Common myeloid progenitor, CD34-positive (primary cell): ENCODE measurements at regions not wholly inside any gene's neighbourhood (a gene's known extent, or its start where the extent isn't known, plus 50 kb on each side); places are given as distances from the start of the nearest gene placed in this dataset.

ENCODE experiments used
- CTCF ChIA-PET: fragments of 350-600 bp; sonication (Branson Sonifier 250); formaldehyde crosslinking; loops from one replicate; lab custom pipeline; 2021; ENCODE audit warnings: antibody characterized with exemption; lab: Charles Lee
- POLR2A ChIA-PET: fragments of 350-600 bp; sonication (Branson Sonifier 250); formaldehyde crosslinking; loops from one replicate; lab custom pipeline; 2021; ENCODE audit warnings: antibody characterized with exemption; lab: Charles Lee
- DNase-seq, 3 donors: peaks; one replicate each; pipeline versions ENCODE4 v3.0.0 to v3.0.0-alpha.2; 2013
- H3K27ac ChIP-seq, 2 experiments: 1 replicate in 1 of 2; 2 replicates in 1 of 2; pipeline ENCODE4 v1.7.0; 2013; ENCODE audit warnings: inconsistent platforms in 2 of 2, low read length in 2 of 2, mild to moderate bottlenecking in 2 of 2, low read depth in 1 of 2, moderate library complexity in 1 of 2; ENCODE audit not compliant: severe bottlenecking in 2 of 2, insufficient read depth in 1 of 2, poor library complexity in 1 of 2
- H3K27me3 ChIP-seq, 5 experiments: replicated peaks in 2 of 5; 1 replicate in 3 of 5; 2 replicates in 2 of 5; pipeline versions ENCODE4 v1.6.1 to v1.7.0; 2013; ENCODE audit warnings: low read length in 4 of 5, mild to moderate bottlenecking in 2 of 5, moderate library complexity in 2 of 5, inconsistent platforms in 1 of 5; ENCODE audit not compliant: insufficient read depth in 5 of 5, control insufficient read depth in 4 of 5
- H3K36me3 ChIP-seq, 4 experiments: 1 replicate in 2 of 4; 2 replicates in 2 of 4; pipeline versions ENCODE4 v1.6.1 to v1.7.0; 2013; ENCODE audit warnings: low read length in 3 of 4, control low read depth in 1 of 4, mild to moderate bottlenecking in 1 of 4; ENCODE audit not compliant: control insufficient read depth in 4 of 4, insufficient read depth in 4 of 4
- H3K4me1 ChIP-seq, 4 experiments: 1 replicate in 3 of 4; 2 replicates in 1 of 4; pipeline versions ENCODE4 v1.6.1 to v1.7.1; 2013; ENCODE audit warnings: low read length in 3 of 4, mild to moderate bottlenecking in 3 of 4, control low read depth in 1 of 4, inconsistent platforms in 1 of 4, moderate library complexity in 1 of 4; ENCODE audit not compliant: control insufficient read depth in 4 of 4, insufficient read depth in 4 of 4; ENCODE audit errors: control extremely low read depth in 1 of 4
- H3K4me3 ChIP-seq, 7 experiments: 1 replicate in 4 of 7; 2 replicates in 3 of 7; pipeline versions ENCODE4 v1.5.1 to v1.7.0; 2013; ENCODE audit warnings: mild to moderate bottlenecking in 7 of 7, low read length in 6 of 7, moderate library complexity in 6 of 7, inconsistent platforms in 2 of 7, low read depth in 2 of 7, control low read depth in 1 of 7; ENCODE audit not compliant: insufficient read depth in 4 of 7, control insufficient read depth in 1 of 7; ENCODE audit errors: extremely low read depth in 1 of 7
- H3K9me3 ChIP-seq, 5 experiments: 1 replicate in 4 of 5; 2 replicates in 1 of 5; pipeline versions ENCODE4 v1.6.1 to v1.7.1; 2013; ENCODE audit warnings: low read length in 4 of 5, mild to moderate bottlenecking in 2 of 5, inconsistent platforms in 1 of 5, low read depth in 1 of 5, moderate library complexity in 1 of 5; ENCODE audit not compliant: control insufficient read depth in 4 of 5, insufficient read depth in 2 of 5; ENCODE audit errors: control extremely low read depth in 1 of 5
- WGBS: methylation state at CpG from one replicate; pipeline ENCODE4 v1.1.5; 2013; ENCODE audit not compliant: insufficient coverage; 5-methylcytosine and 5-hydroxymethylcytosine counted together

GRCh38 chr15:91568036-91568435 lies 285.5 kb upstream of the SLCO3A1 start:
- no peak overlapping the region for H3K27ac ChIP-seq
- H3K36me3 ChIP-seq: no peaks in the 10 kb centered on the region
- H3K4me1 ChIP-seq: peaks cover 0 to 7% (median 0%) of the 10 kb centered on the region in 4 experiments
- no peak overlapping the region for H3K4me3 ChIP-seq
- ChIA-PET POLR2A (no interaction called here), CTCF (no interaction called here)
- DNase-seq: no peak
- peaks cover 0 to 10% (median 0%) of the 10 kb centered on the region in 5 experiments for H3K9me3 ChIP-seq
- no CpG with 5 or more reads among the region's 2 CpGs for WGBS
- H3K27me3 ChIP-seq: no peaks in the 10 kb centered on the region

GRCh38 chr15:91572110-91572509 lies 281.4 kb upstream of the SLCO3A1 start:
- H3K27me3 ChIP-seq: no peaks in the 10 kb centered on the region
- no peak for DNase-seq
- peaks cover 0 to 10% (median 0%) of the 10 kb centered on the region in 5 experiments for H3K9me3 ChIP-seq
- POLR2A ChIA-PET: no interaction called here
- WGBS: 75% methylated on average over 4 of the region's 5 CpGs
- no peaks in the 10 kb centered on the region for H3K36me3 ChIP-seq
- CTCF ChIA-PET: no interaction called here
- H3K27ac ChIP-seq: no peak overlapping the region
- H3K4me1 ChIP-seq: no peaks in the 10 kb centered on the region
- no peak overlapping the region for H3K4me3 ChIP-seq

- ChIA-PET CTCF (no interaction called here), POLR2A (no interaction called here)
- Histone ChIP-seq H3K4me1 (no peaks in the 10 kb centered on the region), H3K4me3 (no peak overlapping the region), H3K9me3 (no peaks in the 10 kb centered on the region), H3K27ac (no peak overlapping the region), H3K36me3 (no peaks in the 10 kb centered on the region), H3K27me3 (no peaks in the 10 kb centered on the region)
- WGBS: 96% methylated on average over 3 of the region's 4 CpGs
- DNase-seq: no peak
Observed at GRCh38 chr15:91576096-91576495, 277.4 kb upstream of the SLCO3A1 start.

GRCh38 chr15:91578511-91578910 lies 275.0 kb upstream of the SLCO3A1 start:
- POLR2A ChIA-PET: no interaction called here
- no peaks in the 10 kb centered on the region for H3K36me3 ChIP-seq
- H3K27me3 ChIP-seq: no peaks in the 10 kb centered on the region
- no peak for DNase-seq
- 100% methylated on average over 6 of the region's 6 CpGs for WGBS
- H3K4me3 ChIP-seq: no peak overlapping the region
- H3K9me3 ChIP-seq: no peaks in the 10 kb centered on the region
- no peaks in the 10 kb centered on the region for H3K4me1 ChIP-seq
- no peak overlapping the region for H3K27ac ChIP-seq
- CTCF ChIA-PET: interaction anchor here (1.6 kb wide), 1 partner anchor 57 kb away, joined by 4 read pairs; no protein-coding TSS in a partner anchor

DNA sequence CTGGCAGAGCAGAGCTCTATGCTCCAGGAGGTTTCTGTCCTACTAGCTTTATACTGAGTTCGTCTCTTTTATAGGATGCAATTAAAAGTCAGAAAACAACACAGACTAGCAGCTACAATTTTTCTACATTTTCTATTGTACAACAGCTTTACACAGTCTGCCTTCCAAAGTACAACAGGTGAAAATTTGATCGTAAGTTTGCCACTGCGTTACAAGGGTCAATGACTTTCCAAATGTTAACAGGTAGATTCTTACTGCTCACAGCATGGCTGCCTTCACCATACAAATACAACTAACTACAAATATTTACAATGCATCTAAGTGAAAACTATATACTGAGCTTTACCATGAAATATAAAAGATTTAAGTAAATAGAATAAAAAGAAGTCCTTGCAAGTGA lies 268.6 kb upstream of the SLCO3A1 start:
- DNase-seq: no peak
- H3K27ac ChIP-seq: no peak overlapping the region
- POLR2A ChIA-PET: no interaction called here
- H3K27me3 ChIP-seq: peaks cover 0 to 3% (median 0%) of the 10 kb centered on the region in 5 experiments
- H3K4me3 ChIP-seq: no peak overlapping the region
- no peaks in the 10 kb centered on the region for H3K9me3 ChIP-seq
- CTCF ChIA-PET: no interaction called here
- no peaks in the 10 kb centered on the region for H3K4me1 ChIP-seq
- no peaks in the 10 kb centered on the region for H3K36me3 ChIP-seq
- WGBS: 94% methylated on average over 2 of the region's 3 CpGs

DNA sequence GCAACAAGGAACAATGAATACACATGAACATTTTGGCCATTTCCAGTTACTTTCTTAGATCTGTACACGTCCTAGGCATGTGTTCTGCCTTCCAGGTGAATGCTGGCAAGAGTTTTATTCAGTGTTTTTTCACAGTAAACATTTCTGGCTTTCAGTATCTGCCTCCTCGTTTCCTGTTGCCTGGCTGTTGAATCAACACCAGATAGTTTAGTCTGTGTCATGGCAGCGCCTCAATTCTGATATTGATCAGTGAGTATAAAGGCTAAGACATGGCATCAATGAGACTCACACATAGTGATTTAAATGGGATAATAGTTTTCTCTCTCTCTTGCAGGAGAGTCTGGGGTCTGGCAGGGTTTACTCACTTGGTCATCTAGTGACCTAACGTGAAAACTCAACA lies 266.9 kb upstream of the SLCO3A1 start:
- no peaks in the 10 kb centered on the region for H3K36me3 ChIP-seq
- peaks cover 0 to 3% (median 0%) of the 10 kb centered on the region in 5 experiments for H3K27me3 ChIP-seq
- ChIA-PET CTCF (no interaction called here), POLR2A (no interaction called here)
- no peaks in the 10 kb centered on the region for H3K9me3 ChIP-seq
- WGBS: 95% methylated on average over 4 of the region's 4 CpGs
- H3K27ac ChIP-seq: no peak overlapping the region
- H3K4me3 ChIP-seq: no peak overlapping the region
- no peak for DNase-seq
- H3K4me1 ChIP-seq: peaks cover 0 to 4% (median 1%) of the 10 kb centered on the region in 4 experiments

DNA sequence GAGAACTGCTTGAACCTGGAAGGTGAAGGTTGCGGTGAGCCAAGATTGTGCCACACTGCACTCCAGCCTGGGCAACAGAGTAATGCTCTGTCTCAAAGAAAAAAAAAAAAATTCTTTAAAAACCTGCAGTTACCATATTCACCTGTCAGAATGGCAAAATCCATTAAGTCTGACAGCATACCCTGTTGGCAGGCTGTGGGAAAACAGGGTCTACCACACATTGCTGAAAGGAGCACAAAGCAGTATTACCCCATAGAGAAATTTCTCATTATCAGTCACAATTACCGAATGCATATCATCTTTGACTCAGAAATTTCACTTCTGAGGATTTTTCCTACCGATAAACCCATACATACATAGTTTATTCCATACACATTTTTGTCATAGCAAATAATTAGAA lies 264.1 kb upstream of the SLCO3A1 start:
- Histone ChIP-seq H3K9me3 (no peaks in the 10 kb centered on the region), H3K27me3 (peaks cover 0 to 3% (median 0%) of the 10 kb centered on the region in 5 experiments), H3K27ac (no peak overlapping the region), H3K36me3 (no peaks in the 10 kb centered on the region), H3K4me3 (no peak overlapping the region), H3K4me1 (peaks cover 0 to 4% (median 1%) of the 10 kb centered on the region in 4 experiments)
- ChIA-PET POLR2A (no interaction called here), CTCF (no interaction called here)
- WGBS: 89% methylated on average over 3 of the region's 3 CpGs
- DNase-seq: peak in 2 of 3 donors; percentile 16 to 22
